PC-3 (cell line): ENCODE measurements at regions not wholly inside any gene's neighbourhood (a gene's known extent, or its start where the extent isn't known, plus 50 kb on each side); places are given as distances from the start of the nearest gene placed in this dataset.
A peak's percentile ranks its signal among the peaks of the same experiment; 100 is the strongest.

Experiments used
- ATAC-seq: fragments of 200-7000 bp; cut with Tn5 transposase; 2 replicates; pipeline ENCODE4 v1.9.1; 2020; ENCODE audit warnings: mild to moderate bottlenecking, moderate library complexity
- BruUV-seq: library from RNA; stranded (reverse); fragments of 400-500 nt; replicated peaks from 2 replicates; lab custom pipeline; 2021; lab: Mats Ljungman, UMichigan
- CTCF ChIA-PET: fragments of 300-600 bp; sonication (Branson Sonifier 250); formaldehyde crosslinking; loops from one replicate; lab custom pipeline; 2022; ENCODE audit warnings: antibody characterized with exemption; lab: Charles Lee
- POLR2A ChIA-PET: fragments of 300-600 bp; sonication (Branson Sonifier 250); formaldehyde crosslinking; loops from one replicate; lab custom pipeline; 2022; ENCODE audit warnings: antibody characterized with exemption; ENCODE audit not compliant: unreplicated experiment; lab: Charles Lee
- DNase-seq: peaks from one replicate; pipeline ENCODE4 v3.0.0-alpha.2; 2015
- H2AFZ ChIP-seq: fragments of 300-600 bp; sonication (generic); 2 replicates; pipeline ENCODE4 v1.6.0; 2016; ENCODE audit warnings: antibody characterized with exemption, low read length
- H3F3A ChIP-seq: fragments of 300-600 bp; sonication (generic); one replicate; pipeline ENCODE4 v1.6.0; 2017; ENCODE audit warnings: antibody characterized with exemption, low read length, control low read depth, mild to moderate bottlenecking; ENCODE audit not compliant: unreplicated experiment
- H3K27ac ChIP-seq: fragments of 300-600 bp; sonication (generic); 2 replicates; pipeline ENCODE4 v1.5.1; 2016; ENCODE audit warnings: mild to moderate bottlenecking, low read length
- H3K27me3 ChIP-seq: fragments of 300-600 bp; sonication (generic); 2 replicates; pipeline ENCODE4 v1.6.1; 2016; ENCODE audit warnings: low read length, mixed read lengths
- H3K36me3 ChIP-seq: fragments of 300-600 bp; sonication (generic); 2 replicates; pipeline ENCODE4 v1.6.1; 2016; ENCODE audit warnings: low read depth, mixed run types, low read length, mixed read lengths
- H3K4me1 ChIP-seq: fragments of 300-600 bp; sonication (generic); 2 replicates; pipeline ENCODE4 v1.5.1; 2016; ENCODE audit warnings: low read length; ENCODE audit not compliant: insufficient read depth
- H3K4me2 ChIP-seq: fragments of 300-600 bp; sonication (generic); 2 replicates; pipeline ENCODE4 v1.6.0; 2016; ENCODE audit warnings: low read length
- H3K4me3 ChIP-seq: fragments of 300-600 bp; sonication (generic); 2 replicates; pipeline ENCODE4 v1.5.1; 2016; ENCODE audit warnings: mild to moderate bottlenecking, low read length, mixed read lengths
- H3K79me2 ChIP-seq: fragments of 300-600 bp; sonication (generic); 2 replicates; pipeline ENCODE4 v1.6.1; 2017; ENCODE audit warnings: low read length, mixed read lengths
- H3K9ac ChIP-seq: fragments of 300-600 bp; sonication (generic); 2 replicates; pipeline ENCODE4 v1.6.0; 2016; ENCODE audit warnings: mild to moderate bottlenecking, low read length
- H3K9me2 ChIP-seq: fragments of 300-600 bp; sonication (generic); replicated peaks from 2 replicates; pipeline ENCODE4 v1.6.1; 2016; ENCODE audit warnings: mixed run types, low read length, mixed read lengths
- H3K9me3 ChIP-seq: fragments of 300-600 bp; sonication (generic); 2 replicates; pipeline ENCODE4 v1.6.1; 2016; ENCODE audit warnings: low read length, mixed read lengths
- H4K20me1 ChIP-seq: fragments of 300-600 bp; sonication (generic); 2 replicates; pipeline ENCODE4 v1.6.1; 2016; ENCODE audit warnings: low read length, mixed read lengths
- CTCF ChIP-seq: fragments of 300-600 bp; sonication (generic); conservative IDR thresholded peaks from 2 replicates; pipeline ENCODE4 v1.5.1; 2017; ENCODE audit warnings: antibody characterized with exemption, low read depth, mild to moderate bottlenecking, low read length
- EZH2 ChIP-seq: fragments of 300-600 bp; sonication (generic); IDR thresholded peaks from one replicate; pipeline ENCODE4 v1.6.1; 2017; ENCODE audit warnings: antibody characterized with exemption, mild to moderate bottlenecking, low read length; ENCODE audit not compliant: unreplicated experiment
- EZH2phosphoT487 ChIP-seq: fragments of 300-600 bp; sonication (generic); IDR thresholded peaks from 2 replicates; pipeline ENCODE4 v1.6.1; 2018; ENCODE audit warnings: mild to moderate bottlenecking, antibody characterized with exemption, low read length, borderline replicate concordance
- intact Hi-C: fragments of 100-400 bp; cut with micrococcal nuclease; formaldehyde crosslinking; loops from 2 replicates; pipeline ENCODE4 v1.9.0; 2023

GRCh38 chr11:24239930-24240329, 256.9 kb upstream of the LUZP2 start:
- Histone ChIP-seq H4K20me1 (no peaks in the 10 kb centered on the region), H3K27ac (no peak overlapping the region), H3K9me3 (no peaks in the 10 kb centered on the region), H3K9ac (no peak overlapping the region), H3F3A (no peaks in the 10 kb centered on the region), H3K36me3 (no peaks in the 10 kb centered on the region), H2AFZ (no peak overlapping the region), H3K9me2 (no peaks in the 10 kb centered on the region), H3K27me3 (no peaks in the 10 kb centered on the region), H3K4me2 (no peak overlapping the region), H3K79me2 (no peaks in the 10 kb centered on the region), H3K4me1 (no peaks in the 10 kb centered on the region), H3K4me3 (no peak overlapping the region)
- no peak for TF ChIP-seq EZH2phosphoT487
- no peak for TF ChIP-seq EZH2
- TF ChIP-seq CTCF, result no peak
- no TSS peak for BruUV-seq
- intact Hi-C loops, result loop anchor here (5.0 to 10.0 kb wide), 2 partner anchors 698 to 1365 kb away; no protein-coding TSS in a partner anchor
- no peak for ATAC-seq
- ChIA-PET POLR2A (no interaction called here), CTCF (no interaction called here)
- no peak for DNase-seq

GRCh38 chr11:24240496-24241175, 256.2 kb upstream of the LUZP2 start:
- intact Hi-C loops, result no loop called here
- Histone ChIP-seq H3K9ac (no peak overlapping the region), H3K4me3 (no peak overlapping the region), H3F3A (no peaks in the 10 kb centered on the region), H3K4me2 (no peak overlapping the region), H3K9me3 (no peaks in the 10 kb centered on the region), H3K27me3 (no peaks in the 10 kb centered on the region), H4K20me1 (no peaks in the 10 kb centered on the region), H3K79me2 (no peaks in the 10 kb centered on the region), H3K27ac (no peak overlapping the region), H3K4me1 (no peaks in the 10 kb centered on the region), H3K9me2 (no peaks in the 10 kb centered on the region), H2AFZ (no peak overlapping the region), H3K36me3 (no peaks in the 10 kb centered on the region)
- no TSS peak for BruUV-seq
- ATAC-seq, result no peak
- POLR2A ChIA-PET, result no interaction called here
- CTCF ChIA-PET, result no interaction called here
- no peak for DNase-seq
- no peak for TF ChIP-seq CTCF
- no peak for TF ChIP-seq EZH2phosphoT487
- TF ChIP-seq EZH2, result no peak

- Histone ChIP-seq H3K9me2 (no peaks in the 10 kb centered on the region), H3K9ac (no peak overlapping the region), H3K36me3 (no peaks in the 10 kb centered on the region), H4K20me1 (no peaks in the 10 kb centered on the region), H2AFZ (no peak overlapping the region), H3K9me3 (no peaks in the 10 kb centered on the region), H3K27me3 (no peaks in the 10 kb centered on the region), H3K79me2 (no peaks in the 10 kb centered on the region), H3K4me3 (no peak overlapping the region), H3F3A (no peaks in the 10 kb centered on the region), H3K27ac (no peak overlapping the region), H3K4me2 (no peak overlapping the region), H3K4me1 (no peaks in the 10 kb centered on the region)
- no peak for DNase-seq
- ChIA-PET POLR2A (no interaction called here), CTCF (no interaction called here)
- intact Hi-C loops, result no loop called here
- no TSS peak for BruUV-seq
- peak; percentile 60; the same call in 1 of the 2 replicates for ATAC-seq
- no peak for TF ChIP-seq EZH2
- no peak for TF ChIP-seq EZH2phosphoT487
- no peak for TF ChIP-seq CTCF
Observed at GRCh38 chr11:24246715-24247114, 250.1 kb upstream of the LUZP2 start.
